ENCODE measurements at regions not wholly inside any gene's neighbourhood (a gene's known extent, or its start where the extent isn't known, plus 50 kb on each side); places are given as distances from the start of the nearest gene placed in this dataset.

DNA sequence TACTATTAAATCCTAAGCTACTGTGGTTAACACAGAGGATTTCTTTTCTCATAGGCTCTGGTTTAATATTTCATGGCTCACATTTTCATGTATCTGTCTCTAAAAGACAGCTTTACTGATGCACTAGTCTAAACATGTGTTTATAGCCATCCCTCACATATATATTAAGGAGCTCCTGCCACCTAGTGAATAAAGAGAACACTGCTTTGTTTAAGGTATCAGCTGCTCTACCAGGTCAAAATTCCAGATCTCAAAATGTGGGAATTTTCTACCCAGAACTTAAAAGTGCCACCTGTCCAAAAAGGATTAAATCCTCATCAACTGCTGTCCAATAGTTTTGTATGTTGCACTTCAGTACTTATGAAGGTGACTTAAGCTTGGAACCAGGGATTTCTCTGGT is 188.5 kb upstream of the TEX13C start:
- Histone ChIP-seq H3K4me3 (no peak overlapping the region), H3K9me3 (no peaks in the 10 kb centered on the region), H3K4me1 (no peaks in the 10 kb centered on the region), H3K27ac (no peak overlapping the region), H3K27me3 (no peaks in the 10 kb centered on the region), H3K36me3 (no peaks in the 10 kb centered on the region)
- in situ Hi-C loops (cut with MboI; ENCODE audit: low pct_ligation_motif_present in 1 of 4, low pct_unique_long_range_greater_than_20kb in 1 of 4, low sequenced_read_pairs in 3 of 4) (no loop called here), intact Hi-C loops (cut with DNase I; ENCODE audit: low total_unique reads) (no loop called here)
- TF ChIP-seq POLR2A (IDR thresholded peaks at IDR 0.05) (no peak), POLR2AphosphoS5 (IDR thresholded peaks at IDR 0.05) (no peak), EP300 (IDR thresholded peaks at IDR 0.05; ENCODE audit: low read depth) (no peak)
- TF ChIP-seq, protein P1, sequence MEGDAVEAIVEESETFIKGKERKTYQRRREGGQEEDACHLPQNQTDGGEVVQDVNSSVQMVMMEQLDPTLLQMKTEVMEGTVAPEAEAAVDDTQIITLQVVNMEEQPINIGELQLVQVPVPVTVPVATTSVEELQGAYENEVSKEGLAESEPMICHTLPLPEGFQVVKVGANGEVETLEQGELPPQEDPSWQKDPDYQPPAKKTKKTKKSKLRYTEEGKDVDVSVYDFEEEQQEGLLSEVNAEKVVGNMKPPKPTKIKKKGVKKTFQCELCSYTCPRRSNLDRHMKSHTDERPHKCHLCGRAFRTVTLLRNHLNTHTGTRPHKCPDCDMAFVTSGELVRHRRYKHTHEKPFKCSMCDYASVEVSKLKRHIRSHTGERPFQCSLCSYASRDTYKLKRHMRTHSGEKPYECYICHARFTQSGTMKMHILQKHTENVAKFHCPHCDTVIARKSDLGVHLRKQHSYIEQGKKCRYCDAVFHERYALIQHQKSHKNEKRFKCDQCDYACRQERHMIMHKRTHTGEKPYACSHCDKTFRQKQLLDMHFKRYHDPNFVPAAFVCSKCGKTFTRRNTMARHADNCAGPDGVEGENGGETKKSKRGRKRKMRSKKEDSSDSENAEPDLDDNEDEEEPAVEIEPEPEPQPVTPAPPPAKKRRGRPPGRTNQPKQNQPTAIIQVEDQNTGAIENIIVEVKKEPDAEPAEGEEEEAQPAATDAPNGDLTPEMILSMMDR (IDR thresholded peaks at IDR 0.05) = no peak
- no peak for DNase-seq

DNA sequence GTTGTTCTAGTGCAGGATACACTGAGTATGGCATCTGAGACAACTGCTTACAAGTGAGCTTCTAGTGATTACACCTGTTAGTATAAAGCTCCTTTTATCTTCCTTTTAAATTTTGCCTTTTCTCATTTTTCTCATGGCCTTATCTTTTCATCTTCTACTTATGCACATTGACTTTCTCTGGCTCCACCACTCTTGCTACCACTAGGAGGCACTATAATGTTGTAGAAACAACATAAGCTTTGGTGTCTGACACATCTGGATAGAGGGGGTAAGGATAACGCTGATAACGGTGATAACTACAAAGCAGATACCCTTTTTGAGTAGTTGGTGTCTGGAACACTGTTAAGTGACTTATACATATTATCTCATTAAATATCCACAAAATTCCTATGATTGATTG is 187.4 kb upstream of the TEX13C start:
- no peak for DNase-seq
- in situ Hi-C loops (cut with MboI; ENCODE audit: low pct_ligation_motif_present in 1 of 4, low pct_unique_long_range_greater_than_20kb in 1 of 4, low sequenced_read_pairs in 3 of 4) (no loop called here), intact Hi-C loops (cut with DNase I; ENCODE audit: low total_unique reads) (no loop called here)
- no peak for TF ChIP-seq EP300 (IDR thresholded peaks at IDR 0.05; ENCODE audit: low read depth)
- TF ChIP-seq, protein P1 (IDR thresholded peaks at IDR 0.05) = peak in 1 of 5 experiments; percentile 28
- Histone ChIP-seq H3K27me3 (no peaks in the 10 kb centered on the region), H3K4me3 (no peak overlapping the region), H3K9me3 (no peaks in the 10 kb centered on the region), H3K27ac (no peak overlapping the region), H3K36me3 (no peaks in the 10 kb centered on the region), H3K4me1 (no peaks in the 10 kb centered on the region)
- 48% methylated on average over 2 of the region's 2 CpGs; no CpG with 5 or more reads in 1 of the 2 donors for WGBS, 2 donors (ENCODE audit: low coverage in 1 of 2)

DNA sequence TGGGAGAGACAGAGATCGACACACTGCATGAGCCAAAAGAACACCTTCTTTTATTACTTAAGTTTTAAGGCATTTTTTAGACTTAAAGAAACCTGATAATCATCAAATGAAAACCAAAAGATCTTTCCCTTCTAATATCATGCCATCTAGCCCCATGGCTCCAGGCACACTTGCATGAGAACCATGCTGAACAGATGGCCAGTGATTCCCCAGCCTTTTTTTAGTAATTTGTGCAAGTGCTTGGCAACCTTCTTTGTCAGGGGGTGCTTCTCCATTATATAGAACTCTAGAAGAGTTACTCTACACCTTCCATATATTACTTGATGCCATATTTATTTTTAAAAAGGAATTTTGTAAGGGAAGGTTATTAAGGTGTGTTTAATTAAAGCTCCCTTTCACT is 182.2 kb upstream of the TEX13C start:
- Histone ChIP-seq H3K36me3 (no peaks in the 10 kb centered on the region), H3K27ac (no peak overlapping the region), H3K4me1 (no peaks in the 10 kb centered on the region), H3K9me3 (no peaks in the 10 kb centered on the region), H3K4me3 (no peak overlapping the region), H3K27me3 (no peaks in the 10 kb centered on the region)
- DNase-seq = no peak
- TF ChIP-seq POLR2A (IDR thresholded peaks at IDR 0.05) = no peak
- TF ChIP-seq, protein P1 (IDR thresholded peaks at IDR 0.05) = no peak
- no peak for TF ChIP-seq EP300 (IDR thresholded peaks at IDR 0.05; ENCODE audit: low read depth)
- no peak for TF ChIP-seq POLR2AphosphoS5 (IDR thresholded peaks at IDR 0.05)
- intact Hi-C loops (cut with DNase I; ENCODE audit: low total_unique reads) (no loop called here), in situ Hi-C loops (cut with MboI; ENCODE audit: low pct_ligation_motif_present in 1 of 4, low pct_unique_long_range_greater_than_20kb in 1 of 4, low sequenced_read_pairs in 3 of 4) (no loop called here)
- WGBS, 2 donors (ENCODE audit: low coverage in 1 of 2) = 77 to 100% methylated on average over 1 of the region's 1 CpG

DNA sequence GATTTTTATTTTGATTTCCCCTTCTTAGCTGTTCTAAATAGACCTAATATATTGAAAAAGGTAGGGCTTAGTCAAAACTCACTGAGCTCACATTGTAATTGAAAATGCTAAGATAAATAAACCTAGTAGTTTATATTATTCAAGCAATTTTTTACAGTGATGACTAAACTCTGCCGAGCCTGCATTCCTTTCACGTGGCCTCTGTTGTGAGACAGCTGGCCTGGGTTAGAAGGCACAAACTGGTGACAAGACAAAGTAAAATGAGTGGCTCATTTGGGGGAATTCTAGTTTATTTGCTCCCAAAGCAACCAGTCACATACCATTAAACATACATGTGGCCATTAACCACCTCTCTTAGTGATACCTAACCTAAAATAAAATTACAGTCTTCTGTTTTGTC is 169.4 kb upstream of the TEX13C start:
- in situ Hi-C loops (cut with MboI; ENCODE audit: low pct_ligation_motif_present in 1 of 4, low pct_unique_long_range_greater_than_20kb in 1 of 4, low sequenced_read_pairs in 3 of 4) = no loop called here
- Histone ChIP-seq H3K9me3 (no peaks in the 10 kb centered on the region), H3K4me3 (no peak overlapping the region), H3K4me1 (no peaks in the 10 kb centered on the region), H3K27me3 (no peaks in the 10 kb centered on the region), H3K36me3 (no peaks in the 10 kb centered on the region), H3K27ac (no peak overlapping the region)
- intact Hi-C loops (cut with DNase I; ENCODE audit: low total_unique reads) = no loop called here
- no peak for DNase-seq
- no peak for TF ChIP-seq EP300 (IDR thresholded peaks at IDR 0.05; ENCODE audit: low read depth)
- TF ChIP-seq, protein P1 (IDR thresholded peaks at IDR 0.05) = no peak
- no peak for TF ChIP-seq POLR2A (IDR thresholded peaks at IDR 0.05)
- TF ChIP-seq POLR2AphosphoS5 (IDR thresholded peaks at IDR 0.05) = no peak
- 35% methylated on average over 2 of the region's 2 CpGs; no CpG with 5 or more reads in 1 of the 2 donors for WGBS, 2 donors (ENCODE audit: low coverage in 1 of 2)
